HEK293T (cell line): ENCODE measurements at regions not wholly inside any gene's neighbourhood (a gene's known extent, or its start where the extent isn't known, plus 50 kb on each side); places are given as distances from the start of the nearest gene placed in this dataset.

Experiments
- ARNT ChIP-seq: fragments of 450-650 bp; IDR thresholded peaks from 2 replicates; pipeline ENCODE4 v1.6.1; 2017; ENCODE audit warnings: mild to moderate bottlenecking
- BHLHE40 ChIP-seq: fragments of 450-650 bp; IDR thresholded peaks from 2 replicates; pipeline ENCODE4 v1.6.1; 2016; ENCODE audit warnings: mild to moderate bottlenecking, moderate library complexity, borderline replicate concordance
- FOXK2 ChIP-seq: fragments of 450-650 bp; IDR thresholded peaks from 2 replicates; pipeline ENCODE4 v1.6.1; 2016; ENCODE audit warnings: mild to moderate bottlenecking
- FOXM1 ChIP-seq: fragments of 450-650 bp; IDR thresholded peaks from 2 replicates; pipeline ENCODE4 v1.6.1; 2017; ENCODE audit warnings: mild to moderate bottlenecking, borderline replicate concordance
- HDGF ChIP-seq: fragments of 450-650 bp; IDR thresholded peaks from 2 replicates; pipeline ENCODE4 v1.6.1; 2017; ENCODE audit warnings: antibody characterized with exemption, borderline replicate concordance
- SP1 ChIP-seq: fragments of 450-650 bp; IDR thresholded peaks from 2 replicates; pipeline ENCODE4 v1.6.1; 2017
- ZNF384 ChIP-seq: fragments of 450-650 bp; IDR thresholded peaks from 2 replicates; pipeline ENCODE4 v1.6.1; 2016

DNA sequence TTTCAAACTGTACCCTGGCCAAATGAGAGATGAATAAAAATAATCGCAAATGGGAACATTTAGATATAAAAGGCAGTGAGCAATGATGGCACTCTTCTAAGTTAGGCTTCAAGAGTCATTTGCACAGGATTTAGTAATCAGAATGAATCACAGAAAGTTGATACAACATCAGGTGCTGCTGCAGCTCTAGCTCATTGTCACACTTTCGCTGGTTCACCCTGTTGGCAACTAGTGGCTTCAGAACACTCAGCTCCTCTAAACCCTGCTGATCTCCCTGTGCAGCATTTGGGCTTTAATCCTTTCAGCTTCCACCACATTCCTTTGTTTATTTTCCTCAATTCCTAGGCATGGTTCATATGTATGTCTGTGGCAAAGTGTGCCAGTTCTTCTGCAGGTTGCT lies 2071.2 kb upstream of the CDH6 start:
- TF ChIP-seq FOXK2, result no peak
- no peak for TF ChIP-seq SP1
- no peak for TF ChIP-seq BHLHE40
- no peak for TF ChIP-seq ZNF384
- TF ChIP-seq ARNT, result no peak
- TF ChIP-seq FOXM1, result no peak
- TF ChIP-seq HDGF, result no peak
